Activated T-cell treated with anti-CD3 and anti-CD28 coated beads, Interleukin-2, amount 50 U/mL, for 48 hours (primary cell): ENCODE measurements at regions not wholly inside any gene's neighbourhood (a gene's known extent, or its start where the extent isn't known, plus 50 kb on each side); places are given as distances from the start of the nearest gene placed in this dataset.
"Not testable (repeated sequence)": the region's sequence is repeated elsewhere in the genome, so short reads cannot be mapped to it uniquely, and the experiment has no call there.

Experiments
- DNase-seq, 2 experiments: peaks; one replicate each; pipeline ENCODE4 v3.0.0-alpha.2; 2020

GRCh38 chr5:1961952-1962595 lies 79.3 kb upstream of the IRX4 start:
- DNase-seq = no peak

DNA sequence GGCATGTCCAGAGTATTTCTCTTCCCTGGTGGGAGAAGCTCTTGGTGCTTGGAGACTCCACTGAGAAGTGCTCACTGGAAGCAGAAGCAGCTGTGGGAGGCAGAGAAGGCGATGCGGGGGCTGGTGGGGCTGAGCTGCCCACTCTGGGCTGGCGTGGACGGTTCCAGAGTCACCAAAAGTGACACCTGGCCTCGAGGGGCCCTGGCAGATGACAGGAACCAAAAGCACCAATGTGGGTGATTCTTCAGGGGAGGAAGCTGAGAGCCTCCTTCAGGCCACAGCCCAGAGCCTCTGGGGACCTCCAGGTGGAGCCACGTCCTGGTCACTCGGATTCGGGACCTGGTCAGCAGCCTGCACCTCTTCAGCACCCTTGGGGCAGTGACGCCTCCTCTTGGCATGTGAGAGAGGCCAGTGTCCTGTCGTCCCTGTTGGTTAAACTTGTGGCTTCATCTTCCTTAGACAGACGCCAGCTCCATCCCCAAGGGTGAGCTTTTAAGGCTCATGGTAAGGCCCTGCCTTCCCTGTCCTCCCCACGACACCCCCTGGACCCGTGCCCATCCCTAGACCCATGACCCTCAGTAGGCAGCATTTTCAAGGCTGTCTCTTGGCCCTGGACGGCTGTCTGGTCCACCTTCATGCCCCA lies 78.7 kb upstream of the IRX4 start:
- no peak for DNase-seq

DNA sequence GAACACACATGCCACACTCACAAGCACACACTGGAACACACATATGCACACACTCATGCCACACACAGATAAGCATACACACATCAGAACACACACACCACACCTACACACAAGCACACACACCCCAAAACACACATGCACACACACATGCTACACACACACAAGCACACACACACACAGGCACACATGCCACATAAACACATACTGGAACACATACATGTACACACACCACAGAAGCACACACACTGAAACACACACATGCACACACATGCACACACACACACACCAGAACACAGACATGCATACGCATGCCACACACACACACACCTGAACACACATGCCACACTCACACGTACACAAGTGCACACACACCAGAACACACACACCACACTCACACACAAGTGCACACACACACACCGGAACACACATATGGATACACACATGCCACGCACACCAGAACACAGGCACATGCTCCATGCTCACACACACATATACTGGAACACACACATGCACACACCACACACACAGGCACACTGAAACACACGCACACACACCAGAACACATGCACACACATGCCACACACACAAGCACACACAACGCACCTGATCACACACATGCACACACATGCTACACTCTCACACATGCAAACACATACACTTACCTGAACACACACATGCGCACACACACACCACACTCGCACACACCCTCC lies 78.0 kb upstream of the IRX4 start:
- DNase-seq = no peak

- DNase-seq = no peak
Observed at GRCh38 chr5:1959725-1960581, 77.2 kb upstream of the IRX4 start.

- no peak for DNase-seq
Observed at GRCh38 chr5:1959231-1959630, 76.5 kb upstream of the IRX4 start.

DNA sequence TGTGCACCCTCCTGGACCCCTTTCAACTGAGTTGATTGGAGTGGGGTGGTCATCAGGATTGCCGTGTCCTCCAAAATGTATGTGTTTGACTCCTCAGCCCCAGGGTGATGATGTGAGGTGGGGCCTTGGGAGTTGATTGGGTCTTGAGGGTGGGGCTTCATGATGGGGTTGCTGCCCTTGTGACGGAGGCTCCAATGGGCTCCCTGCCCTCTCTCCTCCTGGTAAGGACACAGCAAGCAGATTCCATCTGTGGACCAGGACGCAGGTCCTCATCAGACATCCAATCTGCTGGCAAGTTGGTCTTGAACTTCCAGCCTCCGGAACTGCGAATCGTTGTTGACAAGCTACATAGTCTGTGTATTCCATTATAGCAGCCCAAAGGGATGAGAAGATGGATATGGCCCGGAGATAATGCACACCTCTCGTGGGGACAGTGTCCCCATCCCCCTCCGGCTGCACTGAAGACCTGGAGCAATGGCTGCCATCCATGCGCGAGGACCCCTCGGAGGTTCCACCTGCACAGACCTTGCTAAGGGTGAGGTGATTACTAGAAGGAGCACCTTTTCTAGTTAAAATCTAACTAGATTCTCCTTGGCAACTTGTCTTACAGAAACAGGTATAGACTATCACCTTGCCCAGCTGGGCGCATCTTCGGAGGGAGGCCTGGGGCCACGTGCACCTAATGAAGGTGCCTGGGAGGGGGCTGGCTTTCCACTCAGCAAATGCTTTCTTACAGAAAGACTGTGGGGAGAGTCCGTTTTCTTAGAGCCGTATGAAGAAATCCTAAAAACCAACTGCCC lies 75.7 kb upstream of the IRX4 start:
- no peak for DNase-seq

GRCh38 chr5:1955586-1955985 lies 72.9 kb upstream of the IRX4 start:
- no peak for DNase-seq

DNA sequence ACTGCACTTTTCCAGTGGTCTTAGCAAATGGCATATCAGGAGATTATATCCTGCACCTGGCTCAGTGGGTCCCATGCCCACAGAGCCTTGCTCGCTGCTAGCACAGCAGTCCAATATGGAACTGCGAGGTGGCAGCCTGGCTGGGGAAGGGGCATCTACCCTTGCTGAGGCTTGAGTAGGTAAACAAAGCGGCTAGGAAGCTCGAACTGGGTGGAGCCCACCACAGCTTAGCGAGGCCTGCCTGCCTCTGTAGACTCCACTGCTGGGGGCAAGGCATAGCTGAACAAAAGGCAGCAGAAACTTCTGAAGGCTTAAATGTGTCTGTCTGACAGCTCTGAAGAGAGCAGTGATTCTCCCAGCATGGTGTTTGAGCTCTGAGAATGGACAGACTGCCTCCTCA lies 71.0 kb upstream of the IRX4 start:
- not testable (repeated sequence) for DNase-seq

GRCh38 chr5:1952444-1953099 lies 69.8 kb upstream of the IRX4 start:
- no peak for DNase-seq

DNA sequence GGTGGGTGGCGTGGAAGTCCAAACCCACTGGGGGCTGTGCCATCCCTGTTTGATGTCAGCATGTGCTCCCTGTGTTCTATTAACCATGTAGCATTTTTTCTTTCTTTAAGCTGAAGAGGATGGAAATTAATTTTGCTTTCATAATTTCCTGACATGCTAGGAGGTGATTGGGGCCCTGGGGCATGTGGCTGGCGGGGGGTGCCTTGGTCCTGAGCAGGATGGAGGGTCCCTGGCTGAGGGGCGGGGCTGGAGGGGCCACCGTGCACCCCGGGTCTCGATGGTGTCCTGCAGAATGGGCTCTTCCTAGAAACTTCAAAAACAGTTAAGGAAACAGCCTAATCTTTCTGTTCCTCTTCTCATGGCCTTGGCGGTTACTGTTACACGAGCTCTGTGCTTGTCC lies 69.3 kb upstream of the IRX4 start:
- DNase-seq = no peak

DNA sequence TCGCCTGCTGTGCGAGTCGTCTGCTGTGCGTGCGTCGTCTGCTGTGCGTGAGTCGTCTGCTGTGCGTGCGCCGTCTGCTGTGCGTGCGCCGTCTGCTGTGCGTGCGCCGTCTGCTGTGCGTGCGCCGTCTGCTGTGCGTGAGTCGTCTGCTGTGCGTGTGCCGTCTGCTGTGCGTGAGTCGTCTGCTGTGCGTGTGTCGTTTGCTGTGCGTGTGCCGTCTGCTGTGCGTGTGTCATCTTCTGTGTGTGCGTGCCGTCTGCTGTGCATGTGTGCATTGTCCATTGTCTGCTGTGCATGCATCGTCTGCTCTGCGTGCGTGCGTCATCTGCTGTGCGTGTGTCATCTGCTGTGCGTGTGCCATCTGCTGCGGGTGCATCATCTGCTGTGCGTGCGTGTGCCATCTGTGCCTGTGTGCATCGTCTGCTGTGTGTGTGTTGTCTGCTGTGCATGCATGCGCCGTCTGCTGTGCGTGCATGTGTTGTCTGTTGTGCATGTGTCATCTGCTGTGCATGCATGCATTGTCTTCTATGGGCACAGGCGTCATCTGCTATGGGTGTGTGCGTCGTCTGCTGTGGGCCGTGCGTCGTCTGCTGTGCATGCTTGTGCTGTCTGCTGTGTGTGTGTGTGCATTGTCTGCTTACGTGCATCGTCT lies 68.6 kb upstream of the IRX4 start:
- DNase-seq = no peak

DNA sequence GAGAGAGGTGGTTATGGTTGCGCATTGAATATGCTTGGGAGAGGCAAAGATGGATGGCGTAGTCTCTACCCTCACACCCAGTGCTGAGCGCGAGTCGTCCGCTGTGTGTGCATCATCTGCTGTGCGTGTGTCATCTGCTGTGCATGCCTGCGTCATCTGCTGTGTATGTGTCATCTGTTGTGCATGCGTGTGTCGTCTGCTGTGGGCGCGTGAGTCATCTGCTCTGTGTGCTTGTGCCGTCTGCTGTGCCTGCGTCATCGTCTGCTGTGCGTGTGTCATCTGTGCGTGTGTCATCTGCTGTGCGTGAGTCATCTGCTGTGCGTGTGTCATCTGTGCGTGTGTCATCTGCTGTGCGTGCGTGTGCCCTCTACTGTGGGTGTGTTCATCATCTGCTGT lies 68.0 kb upstream of the IRX4 start:
- no peak for DNase-seq

DNA sequence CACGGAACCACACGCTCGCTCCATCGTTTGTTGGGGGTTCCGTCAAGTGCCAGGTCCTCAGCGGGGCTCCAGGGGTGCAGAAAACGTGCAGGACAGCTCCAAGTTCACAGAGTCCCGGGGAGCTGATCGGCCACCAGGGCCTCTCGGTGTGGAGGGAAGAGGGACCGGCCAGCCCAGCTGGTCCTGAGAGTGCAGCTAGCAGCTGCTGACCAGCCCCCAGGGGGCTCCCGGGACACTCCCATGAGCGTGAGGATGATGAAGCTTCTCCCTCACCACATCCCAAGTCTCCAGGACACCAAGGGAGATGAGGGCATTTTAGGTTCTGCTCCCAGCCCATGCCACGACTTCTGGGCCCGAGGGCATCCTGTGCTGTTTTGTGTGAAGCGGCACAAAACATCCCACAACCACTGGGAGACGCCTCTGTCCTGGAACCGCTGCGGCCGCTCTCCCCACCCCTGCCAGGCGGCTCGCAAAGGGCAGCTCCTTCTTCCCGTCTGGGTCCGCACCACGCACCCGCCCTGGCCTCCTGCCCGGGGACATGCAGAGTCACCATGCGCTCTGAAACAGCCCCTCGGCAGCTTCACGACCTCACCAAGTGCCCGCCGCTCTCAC lies 67.5 kb upstream of the IRX4 start:
- DNase-seq = no peak

- no peak for DNase-seq
Observed at GRCh38 chr5:1949253-1949652, 66.5 kb upstream of the IRX4 start.

DNA sequence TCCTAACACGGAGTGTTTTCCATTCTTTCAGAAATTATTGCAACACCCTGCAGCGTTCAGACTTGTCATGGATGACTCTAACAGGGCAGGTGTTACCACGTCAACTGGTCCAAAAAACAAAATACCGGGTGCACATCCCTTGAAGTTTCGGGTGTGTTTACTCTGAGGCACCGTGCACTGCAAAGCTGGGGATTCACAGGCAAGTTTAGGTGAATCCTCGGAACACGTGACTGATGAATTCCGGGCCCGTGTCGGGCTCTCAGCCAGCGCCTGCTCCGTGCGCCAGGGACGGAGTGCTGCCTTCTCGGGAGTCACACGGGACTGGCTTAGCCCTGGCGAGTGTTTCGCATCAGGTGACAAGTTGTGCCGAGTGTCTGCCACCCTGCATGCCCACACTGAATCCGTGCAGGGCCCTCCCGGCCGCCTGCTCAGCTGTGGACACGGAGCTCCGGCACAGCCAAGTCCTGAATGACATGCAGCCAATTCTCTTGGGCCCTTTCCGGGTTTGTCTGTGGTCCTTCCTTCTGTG lies 66.0 kb upstream of the IRX4 start:
- DNase-seq = no peak

- no peak for DNase-seq
Observed at GRCh38 chr5:1948111-1948510, 65.4 kb upstream of the IRX4 start.

GRCh38 chr5:1946776-1947175 lies 64.1 kb upstream of the IRX4 start:
- DNase-seq = no peak

DNA sequence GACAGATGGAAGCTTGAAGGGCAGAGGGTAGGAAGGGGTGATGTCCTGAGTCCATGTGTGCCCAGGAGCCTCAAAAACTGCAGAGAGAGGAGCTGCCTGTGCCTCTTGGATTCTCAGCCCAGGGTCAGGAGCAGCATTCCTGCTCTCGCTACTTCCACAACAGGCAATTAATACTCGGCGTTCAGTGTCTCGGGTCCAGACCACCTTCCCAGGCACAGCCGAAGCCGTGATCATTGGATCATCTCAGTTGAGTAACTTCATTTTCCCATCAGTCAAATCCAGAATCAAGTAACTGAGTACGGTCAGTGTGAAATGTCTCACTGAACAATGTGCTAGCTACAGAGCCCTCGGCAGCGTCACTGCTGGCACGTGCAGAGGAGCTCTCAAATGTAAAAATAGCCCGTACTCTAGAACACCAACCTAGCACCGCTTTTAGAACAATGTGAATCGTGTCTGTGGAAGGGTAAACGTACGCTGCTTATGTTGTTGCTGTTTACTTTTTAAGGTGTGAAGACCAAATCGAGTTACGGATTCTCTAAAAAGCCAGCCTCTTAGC lies 63.5 kb upstream of the IRX4 start:
- no peak for DNase-seq

GRCh38 chr5:1945606-1946005 lies 62.9 kb upstream of the IRX4 start:
- no peak for DNase-seq

GRCh38 chr5:1944408-1944807 lies 61.7 kb upstream of the IRX4 start:
- no peak for DNase-seq
